CD14-positive monocyte (primary cell): ENCODE measurements at regions not wholly inside any gene's neighbourhood (a gene's known extent, or its start where the extent isn't known, plus 50 kb on each side); places are given as distances from the start of the nearest gene placed in this dataset.

Source experiments
- DNase-seq, 3 donors: peaks; one replicate each; pipeline ENCODE4 v3.0.0-alpha.2; 2011 to 2022
- H2AFZ ChIP-seq: 2 replicates; pipeline ENCODE4 v1.6.0; 2012; ENCODE audit warnings: mild to moderate bottlenecking, low read depth, low read length, inconsistent platforms; ENCODE audit not compliant: insufficient read depth, poor library complexity, severe bottlenecking
- H3K27ac ChIP-seq, 2 donors: 1 replicate in 1 of 2; 2 replicates in 1 of 2; pipeline ENCODE4 v1.5.1; 2012 to 2013; ENCODE audit warnings: low read length in 2 of 2, control low read depth in 1 of 2, inconsistent platforms in 1 of 2, low read depth in 1 of 2, mild to moderate bottlenecking in 1 of 2
- H3K27me3 ChIP-seq, 2 donors: one replicate each; pipeline versions ENCODE4 v1.6.0 to v1.6.1; 2011 to 2013; ENCODE audit warnings: low read length in 2 of 2; ENCODE audit not compliant: control insufficient read depth in 2 of 2, insufficient read depth in 2 of 2
- H3K36me3 ChIP-seq, 2 donors: replicated peaks in 1 of 2; 1 replicate in 1 of 2; 2 replicates in 1 of 2; pipeline versions ENCODE4 v1.5.1 to v1.6.1; 2012 to 2013; ENCODE audit warnings: low read length in 2 of 2, control low read depth in 1 of 2, inconsistent platforms in 1 of 2, mild to moderate bottlenecking in 1 of 2; ENCODE audit not compliant: insufficient read depth in 2 of 2, control insufficient read depth in 1 of 2
- H3K4me1 ChIP-seq, 2 donors: 1 replicate in 1 of 2; 2 replicates in 1 of 2; pipeline versions ENCODE4 v1.5.1 to v1.6.1; 2012 to 2013; ENCODE audit warnings: low read length in 2 of 2, control low read depth in 1 of 2, inconsistent platforms in 1 of 2, mild to moderate bottlenecking in 1 of 2, moderate library complexity in 1 of 2; ENCODE audit not compliant: insufficient read depth in 2 of 2, control insufficient read depth in 1 of 2
- H3K4me2 ChIP-seq: replicated peaks from 2 replicates; pipeline ENCODE3; 2012; ENCODE audit warnings: low read length, moderate library complexity, mild to moderate bottlenecking; ENCODE audit not compliant: poor library complexity, severe bottlenecking; ENCODE audit errors: extremely low read depth
- H3K4me3 ChIP-seq, 3 experiments: fragments of 200-600 bp in 1 of 3; sonication (generic) in 1 of 3; replicated peaks in 1 of 3; 1 replicate in 2 of 3; 2 replicates in 1 of 3; pipeline ENCODE4 v1.5.1; 2011 to 2013; ENCODE audit warnings: low read length in 3 of 3, mild to moderate bottlenecking in 3 of 3, control low read depth in 2 of 3, low read depth in 2 of 3, inconsistent platforms in 1 of 3, moderate library complexity in 1 of 3
- H3K79me2 ChIP-seq: 2 replicates; pipeline ENCODE4 v1.6.0; 2012; ENCODE audit warnings: mild to moderate bottlenecking, control low read depth, inconsistent platforms, low read length, moderate library complexity; ENCODE audit not compliant: insufficient read depth
- H3K9ac ChIP-seq: 2 replicates; pipeline ENCODE4 v1.6.0; 2017; ENCODE audit warnings: low read length, mild to moderate bottlenecking; ENCODE audit not compliant: insufficient read depth, poor library complexity, severe bottlenecking
- H3K9me3 ChIP-seq, 2 donors: replicated peaks in 1 of 2; 1 replicate in 1 of 2; 2 replicates in 1 of 2; pipeline versions ENCODE4 v1.5.1 to v1.6.1; 2012 to 2013; ENCODE audit warnings: low read length in 2 of 2, control low read depth in 1 of 2; ENCODE audit not compliant: control insufficient read depth in 1 of 2, insufficient read depth in 1 of 2
- H4K20me1 ChIP-seq: 2 replicates; pipeline ENCODE4 v1.6.0; 2012; ENCODE audit warnings: mild to moderate bottlenecking, low read length, control low read depth, moderate library complexity; ENCODE audit not compliant: insufficient read depth
- H3K27ac Mint-ChIP-seq, 7 donors: one replicate each; pipeline ENCODE4 v1.8.0; 2020; ENCODE audit warnings: mild to moderate bottlenecking in 7 of 7, mixed read lengths in 7 of 7, moderate library complexity in 6 of 7, inconsistent platforms in 2 of 7
- H3K27me3 Mint-ChIP-seq, 3 donors: one replicate each; pipeline ENCODE4 v1.8.0; 2021 to 2022; ENCODE audit warnings: low read depth in 3 of 3, mild to moderate bottlenecking in 3 of 3, mixed read lengths in 3 of 3, moderate library complexity in 3 of 3, inconsistent platforms in 1 of 3
- H3K36me3 Mint-ChIP-seq, 2 donors: one replicate each; pipeline ENCODE4 v1.8.0; 2020; ENCODE audit warnings: mixed read lengths in 2 of 2, inconsistent platforms in 1 of 2, mild to moderate bottlenecking in 1 of 2
- H3K4me1 Mint-ChIP-seq: one replicate; pipeline ENCODE4 v1.8.0; 2020; ENCODE audit warnings: mild to moderate bottlenecking, mixed read lengths
- H3K4me3 Mint-ChIP-seq, 2 donors: one replicate each; pipeline ENCODE4 v1.8.0; 2020; ENCODE audit warnings: mild to moderate bottlenecking in 2 of 2, mixed read lengths in 2 of 2, moderate library complexity in 1 of 2
- H3K9me3 Mint-ChIP-seq, 7 donors: one replicate each; pipeline ENCODE4 v1.8.0; 2020 to 2022; ENCODE audit warnings: mixed read lengths in 7 of 7, mild to moderate bottlenecking in 6 of 7, moderate library complexity in 6 of 7, inconsistent platforms in 2 of 7
- WGBS: methylation state at CpG from one replicate; pipeline ENCODE4 v1.1.5; 2013; ENCODE audit warnings: missing lambda C conversion rate; ENCODE audit not compliant: insufficient coverage; 5-methylcytosine and 5-hydroxymethylcytosine counted together
- intact Hi-C, 2 donors: fragments of 100-400 bp; cut with micrococcal nuclease; formaldehyde crosslinking; loops; one replicate each; pipeline versions ENCODE4 v1.15.0 to v1.15.1; 2023
- TF ChIP-seq, protein P1 (sequence below): fragments of 200-600 bp; IDR thresholded peaks from one replicate; pipeline ENCODE4 v1.8.0; 2022; ENCODE audit warnings: antibody characterized with exemption, mild to moderate bottlenecking

DNA sequence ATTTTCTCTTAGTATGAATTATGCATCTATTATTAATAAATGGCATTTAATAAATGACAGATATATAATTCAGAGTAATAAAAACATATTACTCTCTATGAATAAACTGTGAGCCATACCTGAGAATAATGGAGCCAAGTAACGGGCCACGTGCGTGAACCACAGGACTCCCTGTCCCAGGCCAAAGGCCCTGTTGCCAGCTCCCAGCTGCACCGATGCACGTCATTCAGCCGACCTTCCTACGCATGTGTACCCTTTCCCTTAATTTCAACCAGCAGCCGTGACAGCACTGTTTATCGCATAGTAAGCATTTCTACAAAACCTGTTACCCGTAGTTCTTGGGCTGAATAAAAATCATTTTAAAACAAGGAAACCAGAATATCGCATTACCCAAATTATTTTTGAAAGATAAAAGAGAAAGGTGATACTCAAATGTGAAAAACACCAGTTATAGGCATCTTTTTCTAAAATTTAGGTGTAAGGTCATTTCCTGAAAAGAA is 827.2 kb upstream of the FRG1 start:
- Histone ChIP-seq H3K27me3 (no peaks in the 10 kb centered on the region), H3K27ac (no peak overlapping the region), H3K4me3 (no peak overlapping the region), H4K20me1 (no peaks in the 10 kb centered on the region), H3K9me3 (no peaks in the 10 kb centered on the region), H3K9ac (no peak overlapping the region), H2AFZ (no peak overlapping the region), H3K36me3 (no peaks in the 10 kb centered on the region), H3K4me2 (no peak overlapping the region), H3K4me1 (no peaks in the 10 kb centered on the region), H3K79me2 (no peaks in the 10 kb centered on the region)
- TF ChIP-seq, protein P1, sequence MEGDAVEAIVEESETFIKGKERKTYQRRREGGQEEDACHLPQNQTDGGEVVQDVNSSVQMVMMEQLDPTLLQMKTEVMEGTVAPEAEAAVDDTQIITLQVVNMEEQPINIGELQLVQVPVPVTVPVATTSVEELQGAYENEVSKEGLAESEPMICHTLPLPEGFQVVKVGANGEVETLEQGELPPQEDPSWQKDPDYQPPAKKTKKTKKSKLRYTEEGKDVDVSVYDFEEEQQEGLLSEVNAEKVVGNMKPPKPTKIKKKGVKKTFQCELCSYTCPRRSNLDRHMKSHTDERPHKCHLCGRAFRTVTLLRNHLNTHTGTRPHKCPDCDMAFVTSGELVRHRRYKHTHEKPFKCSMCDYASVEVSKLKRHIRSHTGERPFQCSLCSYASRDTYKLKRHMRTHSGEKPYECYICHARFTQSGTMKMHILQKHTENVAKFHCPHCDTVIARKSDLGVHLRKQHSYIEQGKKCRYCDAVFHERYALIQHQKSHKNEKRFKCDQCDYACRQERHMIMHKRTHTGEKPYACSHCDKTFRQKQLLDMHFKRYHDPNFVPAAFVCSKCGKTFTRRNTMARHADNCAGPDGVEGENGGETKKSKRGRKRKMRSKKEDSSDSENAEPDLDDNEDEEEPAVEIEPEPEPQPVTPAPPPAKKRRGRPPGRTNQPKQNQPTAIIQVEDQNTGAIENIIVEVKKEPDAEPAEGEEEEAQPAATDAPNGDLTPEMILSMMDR: no peak
- intact Hi-C loops: no loop called here
- no peak for DNase-seq
- no peaks in the 10 kb centered on the region for H3K36me3 Mint-ChIP-seq
- peaks cover 0 to 4% (median 0%) of the 10 kb centered on the region in 7 donors for H3K9me3 Mint-ChIP-seq
- WGBS: 98% methylated on average over 7 of the region's 11 CpGs
- no peak overlapping the region for H3K4me3 Mint-ChIP-seq
- H3K27me3 Mint-ChIP-seq: peaks cover 0 to 1% (median 0%) of the 10 kb centered on the region in 3 donors
- H3K27ac Mint-ChIP-seq: no peak overlapping the region
- no peaks in the 10 kb centered on the region for H3K4me1 Mint-ChIP-seq

DNA sequence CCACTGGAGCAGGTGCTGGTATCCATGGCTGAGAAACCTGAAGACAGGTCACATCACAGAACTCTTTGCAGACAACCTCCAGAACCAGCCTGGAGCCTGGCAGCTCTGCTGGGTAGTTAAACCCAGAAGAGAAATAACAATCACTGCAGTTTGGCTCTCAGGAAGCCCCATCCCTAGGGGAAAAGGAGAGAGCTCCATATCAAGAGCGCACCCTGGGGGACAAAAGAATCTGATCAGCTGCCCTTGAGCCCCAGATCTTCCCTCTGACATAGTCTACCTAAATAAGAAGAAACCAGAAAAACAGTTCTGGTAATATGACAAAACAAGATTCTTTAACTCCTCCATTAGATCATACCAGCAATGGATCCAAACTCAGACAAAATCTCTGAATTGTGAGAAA is 823.2 kb upstream of the FRG1 start:
- H3K4me2 ChIP-seq: no peak overlapping the region
- peaks cover 0 to 4% (median 0%) of the 10 kb centered on the region in 7 donors for H3K9me3 Mint-ChIP-seq
- H3K9me3 ChIP-seq: no peaks in the 10 kb centered on the region
- no peak overlapping the region for H3K4me3 Mint-ChIP-seq
- H3K4me3 ChIP-seq: no peak overlapping the region
- no peaks in the 10 kb centered on the region for H3K4me1 ChIP-seq
- no peaks in the 10 kb centered on the region for H3K79me2 ChIP-seq
- intact Hi-C loops: no loop called here
- H3K4me1 Mint-ChIP-seq: no peaks in the 10 kb centered on the region
- H4K20me1 ChIP-seq: no peaks in the 10 kb centered on the region
- WGBS: no CpG with 5 or more reads among the region's 1 CpG
- no peaks in the 10 kb centered on the region for H3K27me3 ChIP-seq
- H3K27me3 Mint-ChIP-seq: peaks cover 0 to 1% (median 0%) of the 10 kb centered on the region in 3 donors
- no peaks in the 10 kb centered on the region for H3K36me3 Mint-ChIP-seq
- H3K27ac Mint-ChIP-seq: no peak overlapping the region
- H3K27ac ChIP-seq: no peak overlapping the region
- H3K9ac ChIP-seq: no peak overlapping the region
- no peaks in the 10 kb centered on the region for H3K36me3 ChIP-seq
- TF ChIP-seq, protein P1: no peak
- H2AFZ ChIP-seq: no peak overlapping the region
- DNase-seq: no peak
